Omental fat pad (tissue), 3 donors: ENCODE measurements at regions not wholly inside any gene's neighbourhood (a gene's known extent, or its start where the extent isn't known, plus 50 kb on each side); places are given as distances from the start of the nearest gene placed in this dataset.

Experiments
- ATAC-seq: fragments of 150-250 bp; one replicate; pipeline ENCODE4 v1.9.1; 2016; ENCODE audit warnings: mild to moderate bottlenecking, moderate library complexity; ENCODE audit not compliant: low FRiP score
- DNase-seq: peaks from one replicate; pipeline ENCODE4 v3.0.0-alpha.2; 2019; ENCODE audit warnings: low spot score
- TF ChIP-seq, protein P1 (sequence below), 3 donors: fragments of 450-650 bp; IDR thresholded peaks; one replicate each; pipeline ENCODE4 v1.5.1; 2016 to 2017; ENCODE audit warnings: antibody characterized with exemption in 3 of 3, mild to moderate bottlenecking in 3 of 3, moderate library complexity in 2 of 3

- no peak for DNase-seq
- TF ChIP-seq, protein P1, sequence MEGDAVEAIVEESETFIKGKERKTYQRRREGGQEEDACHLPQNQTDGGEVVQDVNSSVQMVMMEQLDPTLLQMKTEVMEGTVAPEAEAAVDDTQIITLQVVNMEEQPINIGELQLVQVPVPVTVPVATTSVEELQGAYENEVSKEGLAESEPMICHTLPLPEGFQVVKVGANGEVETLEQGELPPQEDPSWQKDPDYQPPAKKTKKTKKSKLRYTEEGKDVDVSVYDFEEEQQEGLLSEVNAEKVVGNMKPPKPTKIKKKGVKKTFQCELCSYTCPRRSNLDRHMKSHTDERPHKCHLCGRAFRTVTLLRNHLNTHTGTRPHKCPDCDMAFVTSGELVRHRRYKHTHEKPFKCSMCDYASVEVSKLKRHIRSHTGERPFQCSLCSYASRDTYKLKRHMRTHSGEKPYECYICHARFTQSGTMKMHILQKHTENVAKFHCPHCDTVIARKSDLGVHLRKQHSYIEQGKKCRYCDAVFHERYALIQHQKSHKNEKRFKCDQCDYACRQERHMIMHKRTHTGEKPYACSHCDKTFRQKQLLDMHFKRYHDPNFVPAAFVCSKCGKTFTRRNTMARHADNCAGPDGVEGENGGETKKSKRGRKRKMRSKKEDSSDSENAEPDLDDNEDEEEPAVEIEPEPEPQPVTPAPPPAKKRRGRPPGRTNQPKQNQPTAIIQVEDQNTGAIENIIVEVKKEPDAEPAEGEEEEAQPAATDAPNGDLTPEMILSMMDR (IDR thresholded peaks at IDR 0.05), result no peak
- peak; percentile 37 for ATAC-seq
These were observed 344.1 kb upstream of the GATB start for GRCh38 chr4:152104901-152105357.

DNA sequence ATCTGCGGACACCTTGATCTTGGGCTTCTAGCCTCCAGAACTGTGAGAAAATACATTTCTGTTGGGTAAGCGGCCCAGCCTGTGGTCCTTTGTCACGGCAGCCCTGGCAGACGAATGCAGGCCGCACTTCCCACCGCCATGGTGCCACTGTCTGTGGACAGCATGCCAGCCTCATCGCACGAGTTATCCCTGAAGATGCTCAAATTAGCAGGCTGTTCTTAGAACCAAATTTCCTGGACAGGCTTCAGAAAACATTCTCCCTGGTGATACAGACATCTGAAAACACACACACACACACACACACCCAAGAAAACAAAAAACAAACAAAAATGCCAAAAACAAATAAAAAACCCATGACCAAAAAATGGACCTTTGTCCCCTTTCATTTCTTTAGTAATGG, 343.5 kb upstream of the GATB start:
- DNase-seq (no peak), ATAC-seq (no peak)
- TF ChIP-seq, protein P1 (IDR thresholded peaks at IDR 0.05), result no peak

DNA sequence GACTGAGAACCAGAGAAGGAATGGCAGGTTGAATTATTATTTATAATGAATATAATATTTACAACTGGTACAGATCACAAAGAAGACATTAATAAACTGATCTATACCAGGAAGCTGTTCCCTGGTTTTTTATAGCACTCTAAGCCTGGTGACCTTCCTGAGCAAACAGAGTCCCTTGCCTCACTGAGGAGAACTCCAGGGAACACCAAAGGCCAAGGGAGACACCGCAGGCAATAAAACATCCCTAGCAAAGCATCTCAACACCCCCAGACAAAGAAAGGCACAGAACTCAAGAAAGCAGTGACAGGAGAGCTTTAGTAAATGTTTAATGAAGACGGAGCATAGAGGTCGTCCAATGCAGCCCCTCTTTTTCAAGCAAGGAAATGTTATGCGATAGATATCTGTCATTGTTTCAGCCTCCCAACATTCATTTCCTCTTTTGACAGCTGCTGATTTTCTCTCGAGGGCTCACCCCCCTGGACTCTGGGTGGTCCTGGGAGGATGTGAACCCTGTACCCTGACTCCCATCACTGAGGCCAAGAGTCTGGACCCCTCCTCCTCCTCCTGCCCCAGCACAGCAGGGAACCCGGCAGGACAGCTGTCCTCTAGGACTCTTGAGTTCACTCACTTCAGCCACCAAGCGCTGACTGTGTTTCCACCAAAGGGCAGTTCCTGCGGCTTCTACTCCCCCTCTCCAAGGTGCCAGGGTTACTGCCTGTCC, 342.5 kb upstream of the GATB start:
- ATAC-seq (no peak), DNase-seq (no peak)
- TF ChIP-seq, protein P1 (IDR thresholded peaks at IDR 0.05), result no peak

DNA sequence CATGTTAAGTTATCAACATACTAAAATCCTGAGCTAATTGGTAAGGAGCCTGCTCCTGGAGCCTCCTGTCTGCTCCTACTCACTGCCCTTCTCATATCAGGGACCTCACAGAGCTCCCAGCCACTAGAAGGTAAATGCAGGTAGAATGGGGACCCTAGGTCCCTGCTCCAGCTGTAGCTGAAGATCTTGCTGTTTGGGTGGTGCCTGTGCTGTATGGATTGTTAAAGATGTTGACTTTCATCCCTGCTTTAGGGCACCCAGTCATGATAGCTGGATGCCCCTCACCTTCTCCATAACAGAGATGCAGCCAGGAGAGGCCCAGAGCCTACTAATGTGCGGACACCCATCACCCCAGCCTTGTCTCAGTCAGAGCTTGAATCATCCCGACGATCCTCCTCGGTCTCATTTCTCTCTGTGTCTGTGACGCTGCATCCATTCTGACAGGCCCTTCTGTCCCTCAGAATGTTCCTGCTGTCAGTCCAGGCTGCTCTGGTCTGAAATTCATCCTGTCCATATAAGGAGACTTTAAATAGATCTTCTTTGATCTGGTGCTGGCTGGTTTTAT, 341.7 kb upstream of the GATB start:
- TF ChIP-seq, protein P1 (IDR thresholded peaks at IDR 0.05), result no peak
- ATAC-seq (no peak), DNase-seq (no peak)

DNA sequence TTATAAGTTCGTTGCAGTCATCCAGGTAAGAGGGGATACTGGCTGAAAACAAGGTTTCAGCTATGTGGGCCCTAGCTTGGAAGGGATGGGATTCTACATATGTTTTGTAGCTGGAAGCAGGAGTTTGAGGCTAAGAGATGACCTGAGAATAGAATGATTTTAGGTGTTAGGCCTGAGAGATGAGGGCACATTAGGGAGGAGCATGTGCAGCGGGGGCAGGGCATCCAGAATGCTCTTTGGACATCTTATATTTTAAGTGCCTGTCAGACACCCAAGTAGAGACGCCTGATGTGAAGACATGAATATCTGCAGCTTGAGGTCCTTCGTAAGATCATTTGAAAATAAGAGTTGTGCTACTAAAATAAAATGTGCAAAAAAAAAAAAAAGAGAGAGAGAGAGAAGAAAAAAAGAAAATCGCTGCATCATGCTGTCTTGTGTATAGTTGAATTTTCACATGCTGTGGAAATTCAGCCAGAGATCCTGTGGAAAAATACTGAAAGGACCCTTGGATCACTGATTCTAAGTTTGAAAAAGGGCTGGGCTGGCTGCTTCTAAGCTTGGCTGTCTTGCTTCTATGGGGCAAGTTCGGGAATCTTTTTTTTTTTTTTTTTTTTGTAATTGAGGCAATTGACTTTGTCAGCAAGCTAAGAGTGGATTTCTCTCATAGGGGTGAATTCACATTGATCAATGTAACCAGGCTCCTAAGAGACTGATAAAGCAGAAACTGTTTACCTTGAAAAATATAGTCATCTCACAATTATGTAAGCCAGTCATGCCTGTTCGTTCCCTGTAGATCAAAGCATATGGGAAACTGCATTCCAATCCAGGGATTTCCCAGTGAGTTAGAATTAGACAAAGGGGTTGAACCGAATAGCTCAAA, 341.0 kb upstream of the GATB start:
- ATAC-seq, result no peak
- TF ChIP-seq, protein P1 (IDR thresholded peaks at IDR 0.05), result no peak

GRCh38 chr4:152100379-152101201, 339.8 kb upstream of the GATB start:
- TF ChIP-seq, protein P1 (IDR thresholded peaks at IDR 0.05), result no peak
- ATAC-seq (no peak), DNase-seq (no peak)

More for the DNA sequence above, 341.0 kb upstream of the GATB start:
- no peak for DNase-seq
